NT2/D1 (cell line): ENCODE measurements at regions not wholly inside any gene's neighbourhood (a gene's known extent, or its start where the extent isn't known, plus 50 kb on each side); places are given as distances from the start of the nearest gene placed in this dataset.

ENCODE experiments used
- SUZ12 ChIP-seq: IDR thresholded peaks from 2 replicates; pipeline ENCODE4 v1.6.1; 2011; ENCODE audit not compliant: insufficient read length, insufficient read depth; ENCODE audit errors: extremely low read depth
- YY1 ChIP-seq: IDR thresholded peaks from 2 replicates; pipeline ENCODE4 v1.6.1; 2011; ENCODE audit not compliant: insufficient read length, insufficient read depth
- ZNF274 ChIP-seq: IDR thresholded peaks from 2 replicates; pipeline ENCODE4 v1.6.1; 2011; ENCODE audit warnings: mild to moderate bottlenecking, low read depth, low read length

GRCh38 chr3:153032891-153033290 is 129.1 kb upstream of the RAP2B start:
- TF ChIP-seq SUZ12: no peak
- TF ChIP-seq YY1: no peak
- TF ChIP-seq ZNF274: no peak
